SU-DHL-6 (cell line): ENCODE measurements at regions not wholly inside any gene's neighbourhood (a gene's known extent, or its start where the extent isn't known, plus 50 kb on each side); places are given as distances from the start of the nearest gene placed in this dataset.

Experiments used
- CTCF ChIP-seq: fragments of 200-600 bp; sonication (generic); IDR thresholded peaks from one replicate; pipeline ENCODE4 v1.5.1; 2017; ENCODE audit warnings: antibody characterized with exemption, mild to moderate bottlenecking, low read length, moderate library complexity; ENCODE audit not compliant: insufficient read depth, poor library complexity, severe bottlenecking
- EZH2phosphoT487 ChIP-seq: fragments of 200-600 bp; sonication (generic), shearing (Covaris generic); conservative IDR thresholded peaks from 2 replicates; pipeline ENCODE4 v1.6.1; 2018; ENCODE audit warnings: mild to moderate bottlenecking, antibody characterized with exemption, low read length, moderate library complexity, mixed read lengths

GRCh38 chr6:80517525-80517924 lies 411.1 kb downstream of the BCKDHB start:
- TF ChIP-seq CTCF (no peak), EZH2phosphoT487 (no peak)
